ENCODE measurements at regions not wholly inside any gene's neighbourhood (a gene's known extent, or its start where the extent isn't known, plus 50 kb on each side); places are given as distances from the start of the nearest gene placed in this dataset.
"Not testable (repeated sequence)": the region's sequence is repeated elsewhere in the genome, so short reads cannot be mapped to it uniquely, and the experiment has no call there.

GRCh38 chr7:4496911-4497310 lies 185.2 kb upstream of the FOXK1 start:
- H3K27me3 ChIP-seq (ENCODE audit: insufficient read depth); H3K79me2 ChIP-seq (replicated peaks; ENCODE audit: insufficient read depth); H3K27ac Mint-ChIP-seq; H3K4me3 Mint-ChIP-seq; H3K4me2 ChIP-seq; H4K20me1 ChIP-seq (replicated peaks; ENCODE audit: insufficient read depth); H2AFZ ChIP-seq; DNase-seq (ENCODE audit: low spot score); H3K4me1 Mint-ChIP-seq; H3K4me1 ChIP-seq (ENCODE audit: insufficient read depth); H3K27ac ChIP-seq (ENCODE audit: low read depth); H3K9me2 ChIP-seq (ENCODE audit: insufficient read depth); H3K27me3 Mint-ChIP-seq (ENCODE audit: insufficient read depth, low read depth, poor library complexity); ATAC-seq; H3F3A ChIP-seq (replicated peaks; ENCODE audit: low read depth); H3K4me3 ChIP-seq; H3K36me3 ChIP-seq (ENCODE audit: insufficient read depth): not testable (repeated sequence)
- peaks cover 30% of the 10 kb centered on the region for H3K36me3 Mint-ChIP-seq (ENCODE audit: low read depth)
- H3K9me3 Mint-ChIP-seq, result peaks cover 76% of the 10 kb centered on the region

GRCh38 chr7:4500812-4501211 lies 181.3 kb upstream of the FOXK1 start:
- no peaks in the 10 kb centered on the region for H3K79me2 ChIP-seq (replicated peaks; ENCODE audit: insufficient read depth)
- H3F3A ChIP-seq (replicated peaks; ENCODE audit: low read depth), result no peaks in the 10 kb centered on the region
- no peaks in the 10 kb centered on the region for H4K20me1 ChIP-seq (replicated peaks; ENCODE audit: insufficient read depth)
- no peaks in the 10 kb centered on the region for H3K27me3 ChIP-seq (ENCODE audit: insufficient read depth)
- H3K4me2 ChIP-seq, result no peak overlapping the region
- Mint-ChIP-seq H3K27ac (no peak overlapping the region), H3K9me3 (peaks cover 71% of the 10 kb centered on the region), H3K4me1 (no peaks in the 10 kb centered on the region), H3K36me3 (ENCODE audit: low read depth) (peaks cover 25% of the 10 kb centered on the region), H3K27me3 (ENCODE audit: insufficient read depth, low read depth, poor library complexity) (peaks cover 2% of the 10 kb centered on the region), H3K4me3 (no peak overlapping the region)
- H3K4me1 ChIP-seq (ENCODE audit: insufficient read depth), result no peaks in the 10 kb centered on the region
- ATAC-seq, result no peak
- H3K36me3 ChIP-seq (ENCODE audit: insufficient read depth), result no peaks in the 10 kb centered on the region
- peak; percentile 32 for DNase-seq (ENCODE audit: low spot score)
- H3K9me2 ChIP-seq (ENCODE audit: insufficient read depth), result no peaks in the 10 kb centered on the region
- no peak overlapping the region for H3K4me3 ChIP-seq
- no peak overlapping the region for H2AFZ ChIP-seq
- no peak overlapping the region for H3K27ac ChIP-seq (ENCODE audit: low read depth)
- TF ChIP-seq CTCF (conservative IDR thresholded peaks at IDR 0.05; ENCODE audit: low read depth in 2 of 2) (no peak), JUNB (IDR thresholded peaks at IDR 0.05; ENCODE audit: unreplicated experiment) (no peak), STAT1 (IDR thresholded peaks at IDR 0.05; ENCODE audit: unreplicated experiment) (no peak), ZNF331 (CRISPR knock-in tag; IDR thresholded peaks at IDR 0.05; ENCODE audit: low read depth) (no peak), ZNF114 (CRISPR knock-in tag; IDR thresholded peaks at IDR 0.05) (no peak), EZH2phosphoT487 (IDR thresholded peaks at IDR 0.05; ENCODE audit: unreplicated experiment) (no peak), CREB1 (CRISPR knock-in tag; IDR thresholded peaks at IDR 0.05; ENCODE audit: low read depth) (no peak), EZH2 (IDR thresholded peaks at IDR 0.05; ENCODE audit: low read depth, unreplicated experiment) (no peak), ETS1 (IDR thresholded peaks at IDR 0.05) (no peak), POLR2AphosphoS5 (IDR thresholded peaks at IDR 0.05; ENCODE audit: low read depth) (no peak), REST (IDR thresholded peaks at IDR 0.05; ENCODE audit: unreplicated experiment) (no peak), NANOG (IDR thresholded peaks at IDR 0.05; ENCODE audit: borderline replicate concordance) (no peak)
